NCI-H2227 (cell line): ENCODE measurements at regions not wholly inside any gene's neighbourhood (a gene's known extent, or its start where the extent isn't known, plus 50 kb on each side); places are given as distances from the start of the nearest gene placed in this dataset.

ENCODE experiments used
- DNase-seq: peaks from one replicate; lab custom pipeline; 2025; ENCODE audit not compliant: unreplicated experiment; lab: John Stamatoyannopoulos, UW

DNA sequence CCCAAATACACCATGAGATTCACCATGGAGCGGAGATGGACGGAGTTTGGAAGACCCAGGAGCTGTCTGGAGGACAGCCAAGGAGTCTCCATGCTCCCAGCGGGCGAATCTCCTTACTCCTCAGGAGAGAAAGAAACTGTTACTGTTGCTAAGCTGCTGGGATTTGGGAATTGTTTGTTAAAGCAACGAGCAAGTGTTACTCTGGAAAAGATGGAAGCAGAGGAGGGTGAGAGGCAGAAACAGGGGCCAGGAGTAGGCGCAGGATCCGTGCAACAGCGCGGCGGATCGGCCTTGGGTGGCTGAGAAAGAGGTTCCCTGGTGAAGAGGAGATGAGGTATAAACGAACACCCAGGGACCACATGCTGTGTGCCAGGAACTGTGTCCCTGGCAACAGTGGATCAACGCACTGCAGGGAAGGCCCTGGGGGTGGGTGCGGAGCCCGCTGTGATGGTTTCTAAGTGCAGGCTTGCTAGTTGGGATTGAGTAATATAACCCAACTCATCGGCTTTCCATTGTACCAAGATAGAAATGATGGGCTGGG is 1436.4 kb downstream of the BRD1 start:
- no peak for DNase-seq

- DNase-seq = no peak
These were observed 1437.8 kb downstream of the BRD1 start for GRCh38 chr22:48389916-48390315.

DNA sequence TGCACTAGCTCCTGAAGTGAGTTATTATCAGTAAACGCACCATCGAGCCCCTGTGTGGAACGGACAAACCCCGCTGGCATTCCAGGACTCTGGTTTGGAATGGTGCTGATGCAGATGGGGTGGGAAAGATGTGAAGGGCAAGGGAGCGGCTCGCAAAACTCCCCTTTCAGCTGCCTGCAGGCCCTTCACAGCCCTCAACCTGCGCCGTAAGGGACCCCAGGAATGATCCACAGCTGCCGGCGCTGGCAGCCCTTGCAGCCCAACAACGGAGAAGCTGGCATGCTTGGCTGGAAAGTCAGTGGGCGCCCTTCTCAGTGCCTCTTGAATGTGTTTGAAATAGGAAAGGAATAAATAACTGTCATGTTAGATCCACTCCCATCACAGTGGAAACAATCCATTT is 1445.5 kb downstream of the BRD1 start:
- DNase-seq = no peak

- DNase-seq = no peak
These were observed 1447.5 kb downstream of the BRD1 start for GRCh38 chr22:48380016-48380665.

- no peak for DNase-seq
These were observed 1448.3 kb downstream of the BRD1 start for GRCh38 chr22:48379371-48379770.

- no peak for DNase-seq
These were observed 1449.0 kb downstream of the BRD1 start for GRCh38 chr22:48378673-48379072.

DNA sequence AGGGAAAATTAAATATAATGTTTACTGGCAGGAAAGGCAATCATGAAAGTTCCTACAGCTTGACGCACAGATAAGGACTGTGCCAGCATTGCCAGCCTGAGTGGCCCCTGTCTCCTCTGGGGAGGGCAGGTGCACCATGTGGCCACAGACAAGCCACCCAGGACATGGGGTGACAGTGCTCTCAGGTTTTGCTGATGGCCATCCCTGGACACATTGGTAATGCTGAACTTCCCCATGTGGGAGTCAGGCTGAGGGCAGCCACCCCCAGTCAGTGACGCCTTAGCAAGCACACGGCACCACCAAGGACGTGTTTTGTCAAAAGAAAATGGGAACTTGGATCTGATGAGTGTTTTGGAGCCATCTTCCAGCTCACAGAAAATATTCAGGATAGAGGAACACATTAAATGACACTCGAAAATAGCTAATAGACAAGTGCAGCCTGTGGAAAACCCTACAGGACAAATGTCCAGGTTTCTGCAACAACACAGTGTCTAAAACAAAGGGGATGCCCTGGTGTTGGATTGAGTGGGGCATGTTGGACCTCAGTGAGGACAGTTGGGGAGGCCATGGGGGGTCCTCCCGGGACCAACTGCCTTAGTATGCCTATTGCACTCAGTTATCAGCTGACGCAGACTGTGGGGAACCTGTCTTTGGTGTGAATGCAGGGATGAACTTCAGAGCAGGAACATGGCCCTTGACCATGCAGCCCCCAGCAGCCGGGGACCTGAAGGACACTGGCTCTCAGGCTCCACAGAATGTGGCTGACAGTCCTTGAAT is 1450.5 kb downstream of the BRD1 start:
- no peak for DNase-seq

DNA sequence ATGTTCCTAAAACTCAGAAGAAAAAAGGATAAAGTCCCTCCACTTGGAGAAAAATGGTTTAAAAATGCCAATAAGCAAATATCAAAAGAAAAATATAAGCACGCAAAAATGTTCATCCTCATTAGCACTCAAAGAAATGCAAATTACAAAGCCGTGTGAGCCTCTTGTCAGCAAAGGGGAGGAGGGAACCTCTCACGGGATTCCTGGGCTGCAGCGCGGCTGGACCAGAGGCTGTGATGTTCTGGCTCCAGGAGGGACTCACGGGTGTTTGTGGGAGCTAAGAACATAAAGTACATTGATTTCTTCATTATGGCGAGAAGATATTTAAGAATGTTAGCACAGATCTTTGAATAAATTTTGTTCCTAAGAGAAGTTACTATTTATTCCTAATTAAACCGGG is 1451.2 kb downstream of the BRD1 start:
- no peak for DNase-seq

DNA sequence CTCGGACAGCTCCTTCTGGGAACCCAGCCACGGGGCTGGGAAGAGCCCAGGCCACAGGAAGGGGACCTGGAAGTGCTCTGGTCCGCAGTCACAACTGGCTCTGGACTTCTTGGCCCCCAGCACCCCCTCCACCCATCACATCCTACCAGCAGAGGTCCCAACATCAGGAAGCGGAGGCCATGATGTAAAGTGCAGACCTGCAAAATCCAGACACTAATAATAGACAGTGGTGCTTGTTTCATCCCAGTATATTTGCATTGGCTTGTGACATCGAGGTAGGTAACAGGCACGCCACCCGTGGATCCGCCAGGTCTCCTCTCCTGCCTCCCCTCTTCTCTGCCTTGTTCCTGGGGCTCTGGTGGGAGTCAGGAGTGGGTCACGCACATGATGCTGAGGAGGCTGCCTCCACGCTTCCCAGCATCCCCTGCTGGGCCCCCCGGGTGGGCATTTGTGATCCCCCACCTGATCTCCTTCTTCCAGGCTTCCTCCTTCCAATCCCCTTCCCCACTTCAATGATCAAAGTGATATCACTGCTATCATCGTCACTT is 1454.0 kb downstream of the BRD1 start:
- no peak for DNase-seq

DNA sequence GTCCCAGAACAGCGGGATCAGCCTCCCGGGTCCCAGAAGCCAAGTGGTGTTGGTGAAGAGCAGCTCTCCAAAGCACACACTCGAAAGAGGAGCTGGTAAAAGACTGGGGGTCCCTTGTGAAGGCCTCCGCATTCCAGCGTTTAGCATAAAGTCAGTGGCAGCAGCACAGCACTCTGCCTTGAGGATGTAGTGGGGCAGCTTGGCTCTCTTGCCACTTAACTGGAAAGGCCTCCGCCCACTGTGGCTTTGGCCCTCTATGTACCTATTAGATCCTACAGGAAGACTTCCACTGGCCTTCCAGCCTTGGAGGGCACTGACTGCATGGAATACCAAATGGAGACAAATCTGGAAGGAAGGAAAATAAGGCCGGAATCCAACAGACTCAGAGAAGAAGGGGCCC is 1455.3 kb downstream of the BRD1 start:
- DNase-seq = no peak

DNA sequence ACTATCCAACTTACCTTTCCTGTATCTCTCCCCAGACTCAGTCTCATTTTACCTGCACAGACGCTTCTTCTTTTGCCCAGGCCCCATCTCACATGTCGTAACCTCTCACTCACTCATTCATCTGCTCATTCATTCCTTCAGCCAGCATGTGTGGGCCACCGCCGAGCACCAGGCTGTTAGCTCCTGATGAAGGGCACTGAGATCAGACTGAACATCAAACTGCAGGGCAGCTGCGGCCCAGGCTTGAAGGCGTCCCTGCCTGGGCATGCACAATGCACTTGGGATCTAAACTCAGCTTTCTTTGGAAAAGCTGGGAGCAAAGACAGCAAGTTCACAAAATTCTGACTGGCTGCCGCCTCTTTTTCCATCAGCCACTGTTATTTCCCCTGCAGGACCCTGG is 1456.3 kb downstream of the BRD1 start:
- no peak for DNase-seq

DNA sequence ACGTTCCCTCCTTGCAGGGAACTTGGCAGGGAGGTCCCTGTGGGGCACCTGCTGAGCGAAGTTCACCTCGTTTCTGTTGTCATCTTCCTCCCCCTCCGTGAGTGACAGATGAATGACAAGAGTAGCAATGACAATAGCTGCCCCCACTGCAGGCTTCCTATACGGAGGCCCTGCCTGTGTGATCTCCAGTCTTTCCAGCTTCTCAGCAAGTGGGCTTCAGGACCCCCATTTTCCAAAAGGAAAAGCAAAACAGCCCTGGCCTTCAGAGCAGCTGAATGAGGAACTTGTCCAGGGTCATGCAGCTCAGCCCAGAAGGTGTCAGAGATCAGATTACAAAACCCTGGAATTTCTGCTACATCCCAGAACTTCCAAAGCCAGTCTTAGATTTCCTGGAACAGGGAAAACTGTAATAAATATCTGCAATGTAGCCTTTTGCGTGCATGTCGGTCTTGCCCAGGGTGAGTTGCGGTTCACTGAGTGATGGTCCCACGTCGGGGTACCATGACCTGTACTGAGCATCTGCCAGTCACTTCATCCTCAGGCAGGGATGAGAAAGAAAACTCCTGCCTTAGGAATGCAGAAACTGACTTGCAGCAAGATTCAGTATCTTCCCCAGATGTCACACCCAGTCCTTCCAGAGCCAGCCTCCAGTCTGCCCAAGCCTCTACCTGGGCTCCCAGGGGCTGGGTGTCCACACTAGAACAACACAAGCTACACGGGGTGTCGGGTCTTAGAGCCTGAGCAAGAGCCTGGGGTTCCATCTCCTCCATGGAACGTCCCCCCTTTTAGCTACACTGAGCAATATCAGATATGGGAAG is 1457.0 kb downstream of the BRD1 start:
- DNase-seq = no peak

GRCh38 chr22:48369789-48370507 is 1457.7 kb downstream of the BRD1 start:
- DNase-seq = no peak

- no peak for DNase-seq
These were observed 1458.6 kb downstream of the BRD1 start for GRCh38 chr22:48368975-48369525.

DNA sequence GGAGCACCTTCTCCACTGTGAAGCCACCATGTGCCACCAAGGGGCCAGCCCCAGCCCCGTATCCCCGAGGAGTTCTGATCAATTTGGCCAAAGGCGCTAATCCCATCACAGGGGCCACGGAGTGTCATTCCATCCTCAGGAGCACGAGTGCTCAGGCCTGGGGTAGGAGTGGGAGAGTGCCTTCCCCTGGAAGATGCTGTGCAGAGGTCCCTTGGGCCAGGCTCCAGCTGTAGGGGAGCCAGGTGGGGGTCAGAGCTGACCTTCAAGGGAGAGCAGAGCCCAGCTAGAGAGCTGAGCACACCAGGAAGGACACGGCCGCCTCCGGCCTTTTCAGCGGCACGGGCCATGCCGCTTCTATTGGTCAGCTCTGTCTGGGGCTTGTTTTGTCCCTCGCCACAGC is 1459.9 kb downstream of the BRD1 start:
- DNase-seq = no peak

DNA sequence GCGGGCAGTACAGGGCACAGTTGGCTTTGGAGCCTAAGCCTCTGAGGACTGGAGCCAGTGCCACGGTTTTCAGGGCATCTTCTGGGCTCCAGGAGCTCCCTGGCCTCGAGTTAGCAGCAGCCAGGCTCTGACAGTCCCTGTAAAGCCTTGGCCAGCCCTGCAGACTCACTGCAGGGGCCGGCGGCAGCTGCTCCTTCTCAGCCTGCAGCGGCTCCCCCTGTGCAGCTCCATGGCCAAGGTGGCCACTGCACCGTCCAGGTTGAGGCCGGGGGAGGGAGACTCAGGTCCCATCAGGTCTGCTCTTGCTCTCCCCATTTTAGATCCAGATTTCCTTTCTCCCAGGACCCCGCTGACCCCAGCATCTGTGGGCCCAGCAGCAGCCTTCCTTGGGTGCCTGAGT is 1461.1 kb downstream of the BRD1 start:
- DNase-seq = no peak

DNA sequence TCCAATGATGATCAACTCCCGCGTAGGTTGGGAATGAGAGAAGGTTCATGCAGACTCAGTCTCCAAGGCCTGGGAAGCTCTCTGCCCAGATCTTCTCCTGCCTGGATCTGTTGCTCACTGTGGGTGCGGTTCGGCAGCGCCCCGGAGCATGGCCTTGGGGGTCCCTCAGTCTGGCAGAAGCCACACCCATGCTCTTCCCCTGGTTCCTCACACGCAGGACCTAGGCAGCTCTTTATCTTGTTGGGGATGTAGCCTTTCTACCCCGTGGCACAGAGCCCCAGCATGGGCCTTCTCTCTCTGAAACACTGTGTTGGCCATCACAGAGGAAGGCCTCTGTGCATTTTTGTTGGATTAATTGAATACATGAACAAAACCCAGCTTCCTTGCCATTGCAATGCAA is 1461.6 kb downstream of the BRD1 start:
- DNase-seq = no peak

DNA sequence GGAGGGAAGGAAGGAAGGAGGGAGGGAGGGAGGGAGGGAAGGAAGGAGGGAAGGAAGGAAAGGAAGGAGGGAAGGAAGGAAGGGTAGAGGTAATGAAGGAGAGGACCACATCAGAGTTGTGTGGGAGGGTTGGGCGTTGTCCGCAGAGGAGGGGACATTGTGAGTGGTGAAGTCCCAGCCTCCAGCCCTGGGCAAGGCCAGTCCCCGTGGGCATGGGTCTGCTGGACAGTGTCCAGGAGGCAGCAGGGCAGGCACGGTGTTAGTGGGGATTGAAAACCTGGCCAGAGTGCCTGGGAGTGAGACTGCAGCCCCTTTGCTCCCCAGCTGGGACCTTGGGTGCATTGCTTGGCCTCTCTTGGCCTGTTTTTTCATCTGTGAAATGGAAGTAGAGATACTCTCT is 1462.3 kb downstream of the BRD1 start:
- DNase-seq = no peak

- DNase-seq = no peak
These were observed 1464.8 kb downstream of the BRD1 start for GRCh38 chr22:48362721-48363404.

- DNase-seq = no peak
These were observed 1466.5 kb downstream of the BRD1 start for GRCh38 chr22:48361099-48361639.
